Suprapubic skin (tissue), 3 donors: ENCODE measurements at regions not wholly inside any gene's neighbourhood (a gene's known extent, or its start where the extent isn't known, plus 50 kb on each side); places are given as distances from the start of the nearest gene placed in this dataset.
"Not testable (repeated sequence)": the region's sequence is repeated elsewhere in the genome, so short reads cannot be mapped to it uniquely, and the experiment has no call there.

Experiments
- CTCF ChIP-seq, 2 donors: fragments of 200-600 bp in 1 of 2; fragments of 450-650 bp in 1 of 2; sonication (generic) in 1 of 2; IDR thresholded peaks; one replicate each; pipeline ENCODE4 v1.5.1; 2016 to 2019; ENCODE audit warnings: antibody characterized with exemption in 2 of 2, mild to moderate bottlenecking in 1 of 2, moderate library complexity in 1 of 2
- POLR2A ChIP-seq, 2 donors: fragments of 450-650 bp; IDR thresholded peaks; one replicate each; pipeline ENCODE4 v1.6.1; 2017; ENCODE audit warnings: antibody characterized with exemption in 2 of 2, mild to moderate bottlenecking in 2 of 2, moderate library complexity in 2 of 2

GRCh38 chrX:35497453-35497852 is 300.7 kb upstream of the MAGEB16 start:
- TF ChIP-seq POLR2A, CTCF (IDR thresholded peaks at IDR 0.05): not testable (repeated sequence)
